ENCODE measurements at regions not wholly inside any gene's neighbourhood (a gene's known extent, or its start where the extent isn't known, plus 50 kb on each side); places are given as distances from the start of the nearest gene placed in this dataset.

- TF ChIP-seq, protein P1, sequence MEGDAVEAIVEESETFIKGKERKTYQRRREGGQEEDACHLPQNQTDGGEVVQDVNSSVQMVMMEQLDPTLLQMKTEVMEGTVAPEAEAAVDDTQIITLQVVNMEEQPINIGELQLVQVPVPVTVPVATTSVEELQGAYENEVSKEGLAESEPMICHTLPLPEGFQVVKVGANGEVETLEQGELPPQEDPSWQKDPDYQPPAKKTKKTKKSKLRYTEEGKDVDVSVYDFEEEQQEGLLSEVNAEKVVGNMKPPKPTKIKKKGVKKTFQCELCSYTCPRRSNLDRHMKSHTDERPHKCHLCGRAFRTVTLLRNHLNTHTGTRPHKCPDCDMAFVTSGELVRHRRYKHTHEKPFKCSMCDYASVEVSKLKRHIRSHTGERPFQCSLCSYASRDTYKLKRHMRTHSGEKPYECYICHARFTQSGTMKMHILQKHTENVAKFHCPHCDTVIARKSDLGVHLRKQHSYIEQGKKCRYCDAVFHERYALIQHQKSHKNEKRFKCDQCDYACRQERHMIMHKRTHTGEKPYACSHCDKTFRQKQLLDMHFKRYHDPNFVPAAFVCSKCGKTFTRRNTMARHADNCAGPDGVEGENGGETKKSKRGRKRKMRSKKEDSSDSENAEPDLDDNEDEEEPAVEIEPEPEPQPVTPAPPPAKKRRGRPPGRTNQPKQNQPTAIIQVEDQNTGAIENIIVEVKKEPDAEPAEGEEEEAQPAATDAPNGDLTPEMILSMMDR (IDR thresholded peaks at IDR 0.05): no peak
- no peak for TF ChIP-seq POLR2A (IDR thresholded peaks at IDR 0.05)
Measured at GRCh38 chr5:36756848-36757247, 119.7 kb upstream of the NIPBL start.
